G401 (cell line): ENCODE measurements at regions not wholly inside any gene's neighbourhood (a gene's known extent, or its start where the extent isn't known, plus 50 kb on each side); places are given as distances from the start of the nearest gene placed in this dataset.
A peak's percentile ranks its signal among the peaks of the same experiment; 100 is the strongest.

Experiments used
- DNase-seq: peaks from one replicate; pipeline ENCODE4 v3.0.0-alpha.2; 2015; ENCODE audit warnings: low spot score
- in situ Hi-C: cut with HindIII; loops from 2 replicates; pipeline ENCODE4 v1.10.0; 2016; ENCODE audit warnings: low sequenced_read_pairs, mixed read lengths

DNA sequence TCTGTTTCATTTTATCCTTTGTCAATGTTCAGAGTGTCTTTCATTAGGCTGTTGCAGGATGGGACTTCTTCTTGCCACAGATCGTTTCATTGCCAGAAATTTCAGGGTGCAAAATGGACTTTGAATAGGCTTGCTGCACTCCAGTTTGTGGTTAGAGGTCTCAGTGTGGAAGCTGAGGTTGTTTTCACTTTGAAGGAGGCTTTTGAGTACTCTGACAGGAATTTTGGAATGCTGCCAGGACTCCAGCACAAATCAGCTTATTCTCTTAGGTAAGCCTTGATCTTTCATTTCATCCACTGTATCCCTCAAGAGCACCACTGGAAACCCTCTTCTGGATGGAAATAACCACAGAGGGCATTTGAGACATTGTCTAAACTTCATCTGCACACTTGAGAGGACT, 715.1 kb upstream of the TSPY4 start:
- DNase-seq, result peak; percentile 9
- in situ Hi-C loops, result no loop called here

- no peak for DNase-seq
- in situ Hi-C loops, result no loop called here
Observed at GRCh38 chrY:8622856-8623255, 714.4 kb upstream of the TSPY4 start.

- in situ Hi-C loops, result no loop called here
Observed at GRCh38 chrY:8629636-8630035, 707.6 kb upstream of the TSPY4 start.

GRCh38 chrY:8638111-8638510, 699.2 kb upstream of the TSPY4 start:
- in situ Hi-C loops, result no loop called here
- no peak for DNase-seq

More at GRCh38 chrY:8629636-8630035, 707.6 kb upstream of the TSPY4 start:
- no peak for DNase-seq

GRCh38 chrY:8644926-8645325, 692.3 kb upstream of the TSPY4 start:
- no peak for DNase-seq
- in situ Hi-C loops, result no loop called here

- DNase-seq, result no peak
- in situ Hi-C loops, result no loop called here
Observed at GRCh38 chrY:8652445-8652844, 684.8 kb upstream of the TSPY4 start.

DNA sequence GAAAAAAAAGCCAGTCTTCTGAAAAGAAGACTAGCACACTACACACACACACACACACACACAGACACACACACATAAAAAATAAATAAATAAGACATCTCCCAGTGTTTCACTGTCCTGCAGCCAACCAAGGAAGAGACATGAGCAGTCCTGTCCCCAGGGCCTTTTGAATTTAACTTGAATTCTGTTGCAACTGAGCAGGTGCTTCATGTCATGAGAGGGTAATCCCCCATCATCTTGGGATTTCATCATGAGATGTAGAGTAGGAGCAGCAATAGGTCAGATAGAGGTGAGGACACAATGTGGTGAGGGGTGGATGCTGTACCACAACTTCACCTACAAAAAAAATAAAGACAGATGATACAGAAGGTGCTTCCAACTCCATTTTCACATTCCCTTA, 682.2 kb upstream of the TSPY4 start:
- DNase-seq, result no peak
- in situ Hi-C loops, result no loop called here

DNA sequence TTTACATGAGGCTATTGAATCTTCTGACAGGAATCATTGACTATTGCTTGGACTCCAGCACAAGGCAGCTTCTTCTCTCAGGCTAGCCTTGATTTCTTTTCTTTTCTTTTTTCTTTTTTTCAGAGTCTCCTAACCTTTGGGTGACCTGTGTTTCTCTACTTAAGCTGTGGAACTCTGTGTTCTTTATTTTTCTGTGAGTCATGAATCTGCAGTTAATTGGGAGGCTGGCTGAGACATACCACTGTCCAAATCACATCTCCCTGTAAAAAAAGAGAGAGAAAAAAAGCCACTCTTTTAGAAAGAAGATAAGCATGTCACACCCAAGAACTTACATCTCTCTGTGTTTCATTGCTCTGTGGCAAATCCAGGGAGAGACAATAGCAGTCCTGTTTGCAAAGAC, 681.2 kb upstream of the TSPY4 start:
- DNase-seq, result no peak
- in situ Hi-C loops, result no loop called here

DNA sequence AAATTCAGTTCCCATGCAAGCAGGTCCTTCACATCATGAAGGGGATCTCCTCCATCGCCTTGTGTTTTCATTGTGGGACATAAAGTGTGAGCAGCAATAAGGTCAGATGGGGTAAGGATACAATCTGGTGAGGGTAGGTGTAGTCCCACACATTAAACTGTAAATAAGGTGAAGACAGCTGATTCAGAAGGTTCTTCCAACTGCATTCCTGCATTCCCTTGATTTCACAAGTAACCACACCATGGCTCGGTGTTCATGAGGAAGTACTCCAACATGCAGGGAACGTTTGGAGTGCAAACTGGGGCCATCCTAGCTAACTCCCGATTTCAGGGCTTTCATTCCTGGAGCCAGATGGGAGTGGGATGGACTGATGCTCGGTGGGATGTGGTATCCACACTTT, 680.7 kb upstream of the TSPY4 start:
- no peak for DNase-seq
- in situ Hi-C loops, result no loop called here

- DNase-seq, result peak; percentile 28
- in situ Hi-C loops, result no loop called here
Observed at GRCh38 chrY:8659721-8660120, 677.5 kb upstream of the TSPY4 start.

- in situ Hi-C loops, result no loop called here
- DNase-seq, result no peak
Observed at GRCh38 chrY:8673896-8674295, 663.4 kb upstream of the TSPY4 start.

DNA sequence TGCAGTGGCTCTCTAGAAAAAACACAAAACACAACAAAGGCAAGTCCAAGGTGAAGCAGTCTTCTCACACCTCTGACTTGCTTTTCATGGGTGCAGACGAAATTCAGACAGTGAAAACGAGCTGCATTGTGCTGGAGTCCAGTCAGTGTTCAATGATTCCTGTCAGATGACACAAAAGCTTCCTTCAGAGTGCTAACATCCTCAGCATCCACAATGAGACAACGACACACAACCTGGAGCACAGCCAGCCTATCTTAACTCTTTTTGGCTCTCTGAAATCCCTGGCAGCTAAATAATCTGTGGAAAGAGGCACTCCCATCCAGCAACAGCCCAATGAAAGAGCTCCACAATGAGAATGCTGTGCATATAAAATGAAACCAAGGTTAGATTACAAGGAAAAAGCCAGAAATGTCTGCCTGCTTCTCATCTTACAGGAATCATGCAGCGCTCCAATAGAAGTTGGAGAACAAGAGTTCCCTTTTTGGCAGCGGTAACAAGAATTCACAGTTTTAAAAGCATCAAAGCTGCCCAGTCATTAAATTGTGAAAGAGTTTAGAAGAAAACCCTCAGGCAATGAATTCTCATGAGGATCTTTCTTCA, 659.8 kb upstream of the TSPY4 start:
- in situ Hi-C loops, result no loop called here
- no peak for DNase-seq

DNA sequence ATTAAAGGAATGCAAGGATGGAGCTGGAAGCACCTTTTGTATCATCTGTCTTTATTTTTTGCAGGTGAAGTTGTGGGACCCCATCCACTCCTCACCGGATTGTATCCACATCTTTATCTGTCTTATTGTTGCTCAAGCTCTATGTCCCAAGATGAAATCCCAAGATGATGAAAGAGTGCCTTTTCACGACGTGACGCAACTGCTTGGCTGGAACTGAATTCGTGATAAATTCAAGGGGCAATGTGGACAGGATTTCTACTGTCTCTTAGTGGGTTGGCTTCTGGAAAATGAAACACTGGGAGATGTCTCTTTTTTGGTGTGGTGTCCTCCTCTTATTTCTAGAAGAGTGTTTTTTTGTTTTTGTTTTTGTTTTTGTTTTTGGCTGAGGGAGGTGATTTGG, 650.1 kb upstream of the TSPY4 start:
- in situ Hi-C loops, result no loop called here
- DNase-seq, result no peak

DNA sequence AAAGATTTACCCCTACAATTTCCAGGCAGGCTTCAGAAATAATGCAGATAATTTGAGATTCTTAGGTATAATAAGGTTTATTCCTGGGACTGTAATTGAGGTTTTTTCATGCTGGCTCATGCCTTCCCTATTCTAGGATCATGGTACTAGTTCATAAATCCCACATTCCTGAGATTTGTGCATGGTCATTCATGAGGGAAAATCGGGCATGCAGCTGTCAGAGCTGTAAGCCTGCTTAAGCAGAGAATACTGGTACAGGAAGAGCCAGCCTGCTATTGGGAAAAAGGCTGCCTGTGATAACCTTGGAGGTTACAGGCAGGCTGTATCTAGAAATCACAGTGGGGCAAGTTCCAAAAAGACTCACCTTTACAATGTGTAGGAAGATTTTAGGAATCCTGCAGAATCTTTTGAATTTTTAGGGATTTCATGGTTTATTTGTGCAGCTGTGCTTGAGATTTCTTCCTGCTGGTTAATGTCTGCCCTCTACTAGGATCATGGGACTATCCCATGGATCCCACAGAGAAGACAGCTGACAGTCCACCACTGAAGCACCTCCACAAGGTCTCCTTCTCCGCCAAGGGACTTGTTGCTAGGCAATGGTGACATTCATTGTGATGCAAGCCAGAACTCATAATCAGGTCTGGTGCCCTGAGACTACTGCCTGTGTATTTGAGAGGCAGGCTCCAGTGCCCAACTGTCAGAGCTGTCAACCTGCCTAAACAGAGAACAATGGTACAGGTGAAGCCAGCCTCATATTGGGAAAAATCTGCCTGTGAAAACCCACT, 646.2 kb upstream of the TSPY4 start:
- in situ Hi-C loops, result no loop called here
- peak; percentile 78 for DNase-seq

- in situ Hi-C loops, result no loop called here
- peak; percentile 53 for DNase-seq
Observed at GRCh38 chrY:8698571-8698970, 638.7 kb upstream of the TSPY4 start.

DNA sequence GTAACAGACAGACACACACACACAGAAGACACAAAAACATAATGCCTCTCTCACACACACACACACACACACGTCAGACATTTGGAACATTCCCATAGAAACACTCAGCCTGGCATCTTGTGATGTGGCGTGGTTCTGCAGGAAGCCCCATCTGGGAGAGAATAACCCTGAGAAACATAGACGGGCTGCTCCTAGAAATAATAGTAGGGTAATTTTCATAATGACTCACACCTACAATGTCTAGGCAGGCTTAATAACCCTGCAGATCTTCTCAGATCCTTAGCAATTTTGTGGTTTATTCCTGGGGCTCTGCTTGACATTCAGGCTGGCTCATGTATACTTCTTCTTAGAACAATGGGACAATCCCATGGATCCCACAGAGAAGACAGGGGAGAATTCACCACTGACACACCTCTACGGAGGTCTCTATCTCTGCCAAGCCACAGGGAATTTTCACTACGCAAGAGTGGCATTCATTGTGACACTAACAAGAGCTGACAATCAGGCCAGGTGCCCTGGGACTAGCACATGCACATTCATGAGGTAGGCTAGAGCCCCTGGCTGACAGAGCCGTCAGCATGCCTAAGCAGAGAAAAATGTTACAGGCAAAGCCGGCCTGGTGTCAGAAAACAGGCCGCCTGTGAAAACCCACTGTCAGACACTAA, 631.5 kb upstream of the TSPY4 start:
- DNase-seq, result peak; percentile 81
- in situ Hi-C loops, result no loop called here

- in situ Hi-C loops, result no loop called here
- no peak for DNase-seq
Observed at GRCh38 chrY:8712296-8712695, 625.0 kb upstream of the TSPY4 start.

DNA sequence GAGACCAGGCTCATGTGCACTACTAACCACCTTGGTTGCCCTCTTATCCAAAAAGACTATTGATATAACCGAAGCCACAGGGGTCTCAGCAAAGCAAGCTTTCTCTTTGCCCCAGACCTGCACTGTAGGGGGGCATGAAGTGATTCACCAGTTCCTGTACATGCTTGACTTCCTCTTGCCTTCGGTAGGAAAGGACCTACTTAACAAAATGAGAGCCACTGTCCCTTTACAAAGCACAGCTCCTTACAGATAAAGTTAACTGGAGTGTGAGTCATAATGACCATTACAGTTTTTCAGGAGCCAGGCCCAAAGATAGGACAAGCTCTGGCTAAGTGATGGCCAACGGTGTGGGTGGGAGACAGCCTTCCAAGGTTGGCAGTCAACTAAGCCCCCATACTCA, 622.0 kb upstream of the TSPY4 start:
- in situ Hi-C loops, result no loop called here
- DNase-seq, result no peak

GRCh38 chrY:8726616-8727015, 610.6 kb upstream of the TSPY4 start:
- DNase-seq, result no peak
- in situ Hi-C loops, result no loop called here

GRCh38 chrY:8729971-8730370, 607.3 kb upstream of the TSPY4 start:
- DNase-seq, result peak; percentile 53
- in situ Hi-C loops, result no loop called here
